ENCODE measurements at regions not wholly inside any gene's neighbourhood (a gene's known extent, or its start where the extent isn't known, plus 50 kb on each side); places are given as distances from the start of the nearest gene placed in this dataset.
"Not testable (repeated sequence)": the region's sequence is repeated elsewhere in the genome, so short reads cannot be mapped to it uniquely, and the experiment has no call there.

DNA sequence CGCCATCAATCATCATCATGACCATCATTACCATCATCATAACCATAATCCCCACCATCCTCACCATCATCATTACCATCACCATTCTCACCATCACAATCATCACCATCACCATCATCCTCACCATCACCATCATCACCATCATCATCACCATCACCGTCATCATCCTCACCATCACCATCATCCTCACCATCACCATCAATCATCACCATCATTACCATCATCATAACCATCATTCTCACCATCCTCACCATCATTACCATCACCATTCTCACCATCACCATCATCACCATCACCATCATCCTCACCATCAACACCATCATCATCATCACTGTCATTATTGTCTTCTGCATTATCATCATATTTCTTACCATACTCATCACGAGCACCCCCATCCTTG is 245.5 kb downstream of the ADGRD1 start:
- TF ChIP-seq, protein P1, sequence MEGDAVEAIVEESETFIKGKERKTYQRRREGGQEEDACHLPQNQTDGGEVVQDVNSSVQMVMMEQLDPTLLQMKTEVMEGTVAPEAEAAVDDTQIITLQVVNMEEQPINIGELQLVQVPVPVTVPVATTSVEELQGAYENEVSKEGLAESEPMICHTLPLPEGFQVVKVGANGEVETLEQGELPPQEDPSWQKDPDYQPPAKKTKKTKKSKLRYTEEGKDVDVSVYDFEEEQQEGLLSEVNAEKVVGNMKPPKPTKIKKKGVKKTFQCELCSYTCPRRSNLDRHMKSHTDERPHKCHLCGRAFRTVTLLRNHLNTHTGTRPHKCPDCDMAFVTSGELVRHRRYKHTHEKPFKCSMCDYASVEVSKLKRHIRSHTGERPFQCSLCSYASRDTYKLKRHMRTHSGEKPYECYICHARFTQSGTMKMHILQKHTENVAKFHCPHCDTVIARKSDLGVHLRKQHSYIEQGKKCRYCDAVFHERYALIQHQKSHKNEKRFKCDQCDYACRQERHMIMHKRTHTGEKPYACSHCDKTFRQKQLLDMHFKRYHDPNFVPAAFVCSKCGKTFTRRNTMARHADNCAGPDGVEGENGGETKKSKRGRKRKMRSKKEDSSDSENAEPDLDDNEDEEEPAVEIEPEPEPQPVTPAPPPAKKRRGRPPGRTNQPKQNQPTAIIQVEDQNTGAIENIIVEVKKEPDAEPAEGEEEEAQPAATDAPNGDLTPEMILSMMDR (IDR thresholded peaks at IDR 0.05) = no peak
- H3K27me3 ChIP-seq (ENCODE audit: insufficient read depth in 3 of 3, low read length in 2 of 3) = peaks cover 0 to 8% (median 5%) of the 10 kb centered on the region in 3 donors
- H3K36me3 ChIP-seq (ENCODE audit: insufficient read depth in 1 of 2, low read depth in 1 of 2) = no peaks in the 10 kb centered on the region
- H3K4me3 ChIP-seq = no peak overlapping the region
- H3K27ac ChIP-seq = no peak overlapping the region
- no peak for DNase-seq
- 74 to 89% (median 83%) methylated on average over 3 of the region's 3 CpGs for WGBS, 3 donors
- no peak for ATAC-seq
- intact Hi-C loops (cut with DNase I) = no loop called here
- H3K9me3 ChIP-seq = no peaks in the 10 kb centered on the region
- no peaks in the 10 kb centered on the region for H3K4me1 ChIP-seq

GRCh38 chr12:131201912-131202311 is 248.2 kb downstream of the ADGRD1 start:
- H3K4me1 ChIP-seq; ATAC-seq; H3K27ac ChIP-seq; H3K9me3 ChIP-seq; intact Hi-C loops (cut with DNase I); DNase-seq; H3K4me3 ChIP-seq; H3K36me3 ChIP-seq (ENCODE audit: insufficient read depth in 1 of 2, low read depth in 1 of 2): not testable (repeated sequence)
- H3K27me3 ChIP-seq (ENCODE audit: insufficient read depth in 3 of 3, low read length in 2 of 3) = peaks cover 0 to 22% (median 5%) of the 10 kb centered on the region in 3 donors
- no CpG with 5 or more reads among the region's 20 CpGs for WGBS, 3 donors

- DNase-seq (no peak), ATAC-seq (no peak)
- 74 to 78% (median 74%) methylated on average over 40 of the region's 40 CpGs for WGBS, 3 donors
- H3K4me3 ChIP-seq = no peak overlapping the region
- intact Hi-C loops (cut with DNase I) = no loop called here
- no peaks in the 10 kb centered on the region for H3K4me1 ChIP-seq
- peaks cover 0 to 22% (median 5%) of the 10 kb centered on the region in 3 donors for H3K27me3 ChIP-seq (ENCODE audit: insufficient read depth in 3 of 3, low read length in 2 of 3)
- H3K27ac ChIP-seq = no peak overlapping the region
- no peaks in the 10 kb centered on the region for H3K36me3 ChIP-seq (ENCODE audit: insufficient read depth in 1 of 2, low read depth in 1 of 2)
- TF ChIP-seq, protein P1 (IDR thresholded peaks at IDR 0.05) = no peak
- no peaks in the 10 kb centered on the region for H3K9me3 ChIP-seq
Observed at GRCh38 chr12:131202592-131203378, 249.1 kb downstream of the ADGRD1 start.

DNA sequence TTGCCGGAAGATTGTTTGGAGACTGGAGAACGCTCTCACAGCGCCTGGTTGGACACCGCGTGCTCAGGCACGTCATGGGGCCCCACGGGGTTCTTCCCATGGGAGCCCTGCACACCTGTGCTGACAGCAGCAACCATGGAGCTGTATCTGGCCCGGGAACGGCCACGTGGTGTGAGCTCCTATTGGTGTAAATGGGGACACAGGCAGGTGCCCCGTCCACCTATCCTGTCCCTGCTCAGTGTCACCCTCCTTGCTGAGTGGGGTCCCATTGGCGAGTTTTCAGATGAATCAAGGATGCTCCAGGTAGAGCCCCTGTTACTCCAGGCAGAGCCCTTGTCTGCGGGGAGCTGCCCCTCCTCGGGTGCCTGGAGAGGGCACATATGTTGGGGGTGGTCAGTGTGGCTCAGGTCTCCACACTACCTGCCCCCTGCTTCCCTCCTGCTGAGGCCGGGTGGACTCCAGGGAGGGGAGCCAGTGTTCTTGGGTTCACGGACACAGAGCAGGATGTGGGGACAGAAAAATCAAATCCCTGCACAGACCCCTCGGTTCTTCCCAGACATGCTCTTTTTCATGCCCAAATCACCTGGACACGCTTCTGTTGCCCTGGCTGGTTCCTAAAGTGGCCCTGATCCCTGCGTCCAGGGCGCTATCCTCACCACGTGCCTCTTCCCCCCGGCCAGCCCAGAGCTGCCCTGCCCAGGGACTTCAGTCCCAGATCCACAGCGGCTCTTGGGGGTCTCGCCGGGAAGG is 250.1 kb downstream of the ADGRD1 start:
- Histone ChIP-seq H3K4me3 (no peak overlapping the region), H3K9me3 (no peaks in the 10 kb centered on the region), H3K36me3 (ENCODE audit: insufficient read depth in 1 of 2, low read depth in 1 of 2) (no peaks in the 10 kb centered on the region), H3K27me3 (ENCODE audit: insufficient read depth in 3 of 3, low read length in 2 of 3) (peaks cover 0 to 26% (median 2%) of the 10 kb centered on the region in 3 donors), H3K27ac (no peak overlapping the region), H3K4me1 (no peaks in the 10 kb centered on the region)
- WGBS, 3 donors = 74 to 79% (median 75%) methylated on average over 25 of the region's 25 CpGs
- intact Hi-C loops (cut with DNase I) = no loop called here
- no peak for ATAC-seq
- DNase-seq = no peak
- TF ChIP-seq, protein P1 (IDR thresholded peaks at IDR 0.05) = no peak

Data from psoas muscle (tissue), 7 donors.